GM23248 (cell line): ENCODE measurements at regions not wholly inside any gene's neighbourhood (a gene's known extent, or its start where the extent isn't known, plus 50 kb on each side); places are given as distances from the start of the nearest gene placed in this dataset.
"Not testable (repeated sequence)": the region's sequence is repeated elsewhere in the genome, so short reads cannot be mapped to it uniquely, and the experiment has no call there.

Experiments
- EZH2 ChIP-seq: fragments of 200-600 bp; sonication (generic); IDR thresholded peaks from 2 replicates; pipeline ENCODE4 v1.6.1; 2018; ENCODE audit warnings: antibody characterized with exemption, mild to moderate bottlenecking; ENCODE audit not compliant: insufficient read depth, poor library complexity, severe bottlenecking
- EZH2phosphoT487 ChIP-seq: fragments of 200-600 bp; sonication (generic); IDR thresholded peaks from 2 replicates; pipeline ENCODE4 v1.6.1; 2018; ENCODE audit warnings: antibody characterized with exemption, moderate library complexity, mild to moderate bottlenecking, low read depth; ENCODE audit not compliant: insufficient read depth

GRCh38 chrX:65585226-65585625 lies 50.6 kb upstream of the LAS1L start:
- not testable (repeated sequence) for TF ChIP-seq EZH2phosphoT487, EZH2
